NCI-H82 (cell line): ENCODE measurements at regions not wholly inside any gene's neighbourhood (a gene's known extent, or its start where the extent isn't known, plus 50 kb on each side); places are given as distances from the start of the nearest gene placed in this dataset.
A peak's percentile ranks its signal among the peaks of the same experiment; 100 is the strongest.
"Not testable (repeated sequence)": the region's sequence is repeated elsewhere in the genome, so short reads cannot be mapped to it uniquely, and the experiment has no call there.

Experiments
- DNase-seq: peaks from one replicate; lab custom pipeline; 2025; lab: John Stamatoyannopoulos, UW

DNA sequence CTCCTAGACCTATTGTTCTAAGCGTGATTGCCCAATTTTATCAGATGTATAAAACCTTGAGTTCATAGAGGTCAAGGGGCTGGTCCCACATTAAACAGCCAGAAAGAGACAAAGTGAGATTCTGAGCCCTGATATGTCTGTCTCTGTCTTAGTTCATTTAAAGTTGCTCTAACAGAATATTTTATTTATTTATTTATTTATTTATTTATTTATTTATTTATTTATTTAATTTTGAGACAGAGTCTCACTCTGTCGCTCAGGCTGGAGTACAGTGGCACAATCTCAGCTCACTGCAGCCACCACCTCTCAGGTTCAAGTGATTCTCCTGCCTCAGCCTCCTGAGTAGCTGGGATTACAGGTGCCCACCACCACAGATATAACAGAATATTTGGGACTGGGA, 1999.6 kb upstream of the WWC1 start:
- DNase-seq: not testable (repeated sequence)

DNA sequence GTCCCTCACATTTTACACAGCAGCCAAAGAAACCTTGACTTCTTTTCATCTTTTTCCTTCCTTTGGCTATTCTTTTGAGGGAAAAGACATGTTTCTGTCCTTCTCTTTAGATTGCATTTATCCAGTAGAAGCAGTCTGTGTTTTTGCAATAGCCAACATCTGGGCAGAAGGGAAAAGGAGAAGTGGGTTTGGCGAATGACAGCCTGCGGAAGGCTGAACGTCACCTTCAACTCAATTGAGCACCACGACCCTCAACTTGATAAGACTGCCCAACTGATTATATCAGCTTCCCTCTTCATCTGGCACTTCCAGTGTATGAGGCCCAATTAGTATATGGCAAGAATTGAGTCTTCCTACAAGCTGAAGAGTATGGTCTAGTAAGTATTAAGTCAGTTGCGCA, 1997.6 kb upstream of the WWC1 start:
- DNase-seq: no peak

DNA sequence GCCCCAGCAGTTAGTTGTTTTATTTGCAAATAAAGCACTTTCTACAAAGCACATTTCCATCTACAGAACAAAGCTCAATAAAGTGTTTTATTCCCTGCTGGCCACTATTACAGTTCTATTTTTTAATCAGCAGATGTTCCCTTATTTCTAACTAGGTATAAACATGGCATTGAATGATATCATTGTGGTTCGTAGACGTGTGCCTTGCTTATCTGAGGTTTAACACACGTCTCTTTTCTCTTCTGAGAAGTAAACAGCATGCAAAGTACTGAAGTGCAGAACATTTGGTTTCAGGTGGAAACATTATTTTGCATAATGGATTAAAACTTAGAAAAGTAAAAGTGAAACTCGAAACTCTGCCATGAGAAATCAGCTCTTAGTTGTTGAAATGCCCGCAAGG, 1989.3 kb upstream of the WWC1 start:
- no peak for DNase-seq

DNA sequence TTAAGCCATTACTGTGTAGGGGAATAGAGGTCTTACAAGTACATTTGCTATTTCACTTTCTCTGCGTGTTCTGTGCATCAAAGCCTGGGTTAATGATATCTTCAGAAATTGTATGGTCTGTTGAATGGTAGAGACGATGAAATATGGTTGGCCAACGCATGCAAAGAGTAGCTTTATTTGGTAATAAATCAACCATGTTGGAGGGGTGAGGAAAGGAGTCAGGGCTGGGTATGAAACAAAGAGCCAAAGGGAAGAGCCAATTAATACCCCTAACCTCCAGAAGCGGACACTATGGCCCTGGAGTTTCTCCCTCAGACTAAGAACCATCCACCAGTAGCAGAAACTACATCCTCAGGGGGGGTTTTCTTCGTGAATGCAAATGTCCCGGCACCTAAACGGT, 1974.0 kb upstream of the WWC1 start:
- no peak for DNase-seq

DNA sequence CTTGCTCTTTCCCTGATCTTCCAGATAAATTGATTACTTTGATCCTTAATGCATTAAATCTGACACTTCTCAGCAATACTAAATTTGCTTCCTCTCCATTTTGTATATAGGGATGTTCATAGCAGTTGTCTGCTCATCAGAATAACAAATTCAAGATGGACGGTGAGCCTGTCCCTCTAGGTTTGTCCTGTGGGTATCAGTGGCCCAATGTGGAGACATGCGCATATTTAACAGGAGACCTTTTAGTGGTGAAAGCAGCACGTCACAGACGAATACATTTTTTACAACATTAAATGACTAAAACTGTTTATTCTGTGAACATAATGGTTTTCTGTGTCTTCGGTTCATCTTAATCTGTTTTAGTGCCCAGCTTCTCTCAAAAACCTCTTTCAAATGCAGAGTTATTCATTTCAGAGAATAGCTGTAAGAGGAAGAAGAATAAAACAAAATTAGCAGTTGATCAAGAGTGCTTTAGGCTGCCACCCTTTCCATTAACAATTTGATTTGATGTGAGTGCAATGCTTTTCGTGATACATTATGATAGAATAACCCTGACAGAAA, 1970.4 kb upstream of the WWC1 start:
- DNase-seq: no peak

DNA sequence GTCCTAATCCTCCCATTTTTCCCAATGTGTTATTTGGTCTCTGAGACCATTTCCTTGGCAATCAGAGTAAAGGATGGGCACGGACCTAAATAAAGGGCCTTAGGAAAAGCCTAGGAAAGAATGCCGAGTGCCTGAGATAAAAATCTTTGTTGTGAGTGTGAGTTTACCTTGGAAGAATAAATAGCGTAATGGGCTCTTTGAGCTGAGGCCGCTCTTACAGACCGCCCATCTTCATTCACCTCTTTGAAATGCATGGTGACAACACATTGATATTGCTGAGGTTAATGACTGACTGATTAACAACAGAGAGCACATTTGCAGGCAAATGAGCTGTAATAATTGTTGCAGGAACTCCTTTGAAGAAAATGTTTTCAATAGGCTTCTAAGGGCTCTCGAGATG, 1967.1 kb upstream of the WWC1 start:
- DNase-seq: no peak

DNA sequence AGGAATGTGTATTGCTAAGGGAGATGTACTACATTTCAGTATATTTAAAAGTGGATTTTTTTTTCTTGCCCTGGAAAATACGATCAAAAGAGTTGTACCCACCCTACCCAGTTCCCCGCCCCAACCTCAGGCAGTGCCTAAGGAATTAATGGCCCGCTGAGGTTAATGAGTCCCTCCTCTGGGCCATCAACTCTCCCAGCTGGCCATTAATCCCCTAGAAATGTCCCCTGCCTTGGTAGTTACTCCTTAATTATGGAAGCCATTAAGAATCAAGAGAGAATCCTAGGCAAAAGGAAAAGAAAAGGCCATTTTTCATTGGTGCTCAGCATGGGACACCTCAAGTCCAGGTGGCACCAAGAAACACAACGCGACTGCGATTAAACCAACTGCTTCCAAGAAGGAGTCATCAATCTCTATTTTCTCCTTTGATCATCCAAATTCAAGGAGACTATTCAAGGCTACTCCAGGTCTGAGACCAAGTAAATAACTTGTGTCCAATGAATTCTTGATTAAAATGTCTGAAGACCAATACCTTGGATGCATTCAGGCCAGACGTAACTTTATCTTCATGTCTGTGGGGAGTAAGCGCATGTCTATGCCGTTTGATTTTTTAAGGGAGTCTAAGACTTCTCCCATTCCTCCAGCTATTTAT, 1962.2 kb upstream of the WWC1 start:
- no peak for DNase-seq

DNA sequence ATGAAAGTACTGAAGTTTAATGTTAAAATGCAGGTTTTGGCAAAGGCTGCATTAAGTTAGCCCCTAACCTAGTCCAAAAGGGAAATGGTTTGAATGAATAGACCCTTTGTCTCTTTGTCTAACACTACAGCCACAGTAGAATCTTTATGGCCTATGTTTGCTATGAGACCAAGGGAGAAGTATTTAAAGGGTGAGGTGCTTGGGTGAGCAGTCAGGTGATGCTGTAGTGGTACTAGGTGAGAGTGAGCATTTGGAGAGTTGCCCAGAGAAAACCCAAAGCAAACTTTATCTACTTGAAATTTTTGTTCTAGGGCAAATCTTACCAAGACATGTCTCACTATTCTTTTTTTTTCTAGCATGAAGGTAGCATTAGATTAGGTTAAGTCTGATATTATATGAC, 1961.4 kb upstream of the WWC1 start:
- DNase-seq: no peak

DNA sequence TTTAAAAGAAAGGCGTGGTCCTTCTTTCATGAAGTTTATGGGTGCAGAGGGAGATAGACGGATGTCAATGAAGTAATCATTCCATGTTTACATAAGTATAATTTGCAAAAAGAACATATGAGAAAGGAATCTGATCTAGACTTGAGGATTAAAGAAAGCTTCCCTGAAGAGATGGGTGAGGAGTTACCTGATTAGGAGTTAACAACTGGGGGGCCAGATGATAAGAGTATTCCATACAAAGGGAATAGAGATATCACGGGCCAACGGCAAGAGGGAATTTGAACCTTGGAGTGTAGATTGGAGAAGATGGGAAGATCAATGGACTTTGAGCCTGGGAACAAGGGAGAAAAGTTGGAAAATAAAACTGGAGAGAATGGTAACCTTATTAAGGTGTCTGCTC, 1959.9 kb upstream of the WWC1 start:
- DNase-seq: no peak

DNA sequence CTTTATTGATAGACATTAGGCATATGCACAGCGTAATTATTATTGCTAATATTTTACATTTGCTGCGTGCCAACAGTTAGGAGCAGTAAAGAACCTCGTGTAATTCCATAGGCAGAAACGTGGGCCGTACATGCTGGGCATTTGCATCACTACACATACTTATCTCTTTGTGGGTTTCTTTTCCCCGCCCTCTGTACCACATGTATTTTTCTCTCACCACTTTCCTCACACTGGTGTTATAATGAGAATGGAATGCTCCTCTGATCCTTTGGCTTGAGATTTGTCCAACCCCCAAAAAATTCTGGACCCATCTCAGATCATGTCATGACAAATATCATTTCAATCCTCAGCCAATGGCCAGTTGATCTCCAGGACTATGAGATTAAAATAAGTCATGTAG, 1952.6 kb upstream of the WWC1 start:
- DNase-seq: no peak

DNA sequence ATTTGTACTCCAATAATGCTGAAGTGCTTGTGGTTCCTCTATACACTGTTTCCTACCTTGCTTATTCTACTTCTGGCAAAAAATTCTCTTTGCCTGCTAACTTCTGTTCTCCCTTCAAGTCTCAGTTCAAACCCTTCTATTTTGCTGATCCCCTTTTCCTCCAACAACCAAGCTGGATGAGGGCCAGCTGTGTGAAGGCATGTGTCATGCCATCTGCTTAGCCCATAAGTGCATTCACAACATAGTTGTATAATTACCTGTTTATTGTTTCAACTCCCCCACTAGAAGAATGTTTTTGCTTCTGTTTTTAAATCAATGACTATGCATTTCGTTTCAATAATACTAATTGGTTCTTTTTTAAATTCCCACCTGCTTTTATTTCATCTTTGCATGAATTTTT, 1951.4 kb upstream of the WWC1 start:
- peak; percentile 51 for DNase-seq

DNA sequence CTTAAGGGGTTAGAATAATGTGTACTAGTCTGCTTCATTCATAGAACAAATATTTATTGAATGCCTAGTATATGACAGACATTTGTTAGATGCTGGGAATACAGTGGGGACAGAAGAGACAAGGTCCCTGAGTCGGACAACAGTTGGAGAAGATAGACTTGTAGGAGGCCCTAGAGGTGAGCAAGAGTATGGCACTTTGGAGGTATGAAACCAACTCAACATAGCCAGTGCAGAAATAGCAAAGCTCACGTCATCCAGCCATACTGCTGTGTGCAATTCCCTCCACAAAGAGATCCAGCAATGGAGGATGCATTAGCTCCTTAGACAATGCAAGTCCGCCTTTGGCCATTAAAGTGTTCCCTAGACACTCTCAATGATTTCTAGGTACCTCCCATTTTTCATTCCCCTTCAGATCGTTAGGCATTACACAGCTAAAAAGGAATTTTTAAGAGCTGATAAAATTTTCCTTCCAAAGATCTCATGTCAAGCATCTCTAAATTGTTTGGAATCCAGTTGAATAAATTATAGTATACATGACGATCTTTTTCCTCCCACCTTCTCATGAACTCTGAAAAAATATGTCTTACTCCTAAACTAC, 1949.6 kb upstream of the WWC1 start:
- peak; percentile 21 for DNase-seq

DNA sequence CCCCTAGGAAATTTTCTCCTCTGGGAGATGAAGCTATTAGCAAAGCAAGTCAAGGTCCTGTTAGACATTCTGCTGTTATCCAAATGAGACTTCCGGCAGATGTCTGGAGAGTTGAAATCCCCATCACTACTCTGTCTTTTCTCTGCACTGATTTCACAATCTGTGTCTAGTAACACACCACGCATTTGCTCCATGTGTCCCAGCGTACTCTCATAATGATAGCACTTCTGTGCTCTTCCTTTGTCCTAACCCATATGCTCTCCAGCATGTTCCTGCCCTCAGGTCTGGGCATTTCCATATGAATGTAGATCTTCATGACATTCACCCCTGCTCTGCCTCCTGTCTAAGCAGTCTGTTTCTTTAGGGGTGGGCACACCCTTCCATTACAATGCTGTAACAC, 1949.0 kb upstream of the WWC1 start:
- DNase-seq: no peak

DNA sequence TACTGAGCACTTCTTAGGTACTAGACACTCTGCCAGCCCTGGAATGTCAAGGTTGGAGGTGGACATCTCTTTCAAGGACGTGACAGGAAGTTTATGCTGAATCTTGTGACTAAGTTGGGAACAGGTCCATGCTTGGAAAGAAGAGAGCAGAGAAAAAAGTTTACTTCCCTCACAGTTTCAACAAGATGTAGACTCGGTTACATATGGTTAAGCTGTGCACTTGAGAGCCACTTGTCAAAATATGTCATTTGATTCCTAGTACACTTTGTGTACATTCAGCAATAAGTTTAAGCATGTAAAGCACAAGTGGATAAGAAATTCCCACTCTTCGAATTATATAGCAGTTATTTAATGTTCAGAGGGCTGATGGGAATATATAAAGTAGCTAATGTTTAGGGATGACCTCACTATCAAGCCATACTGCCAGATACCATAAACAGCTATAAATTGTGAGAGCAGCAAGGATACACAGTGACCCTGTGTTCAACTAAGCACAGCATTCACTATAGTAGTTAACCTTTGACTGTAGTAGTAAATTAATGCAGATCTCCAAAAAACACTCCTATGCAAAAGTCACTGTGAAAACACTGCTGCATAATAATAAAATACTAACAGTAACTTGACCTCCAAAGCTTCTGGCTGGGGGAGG, 1944.6 kb upstream of the WWC1 start:
- DNase-seq: no peak

DNA sequence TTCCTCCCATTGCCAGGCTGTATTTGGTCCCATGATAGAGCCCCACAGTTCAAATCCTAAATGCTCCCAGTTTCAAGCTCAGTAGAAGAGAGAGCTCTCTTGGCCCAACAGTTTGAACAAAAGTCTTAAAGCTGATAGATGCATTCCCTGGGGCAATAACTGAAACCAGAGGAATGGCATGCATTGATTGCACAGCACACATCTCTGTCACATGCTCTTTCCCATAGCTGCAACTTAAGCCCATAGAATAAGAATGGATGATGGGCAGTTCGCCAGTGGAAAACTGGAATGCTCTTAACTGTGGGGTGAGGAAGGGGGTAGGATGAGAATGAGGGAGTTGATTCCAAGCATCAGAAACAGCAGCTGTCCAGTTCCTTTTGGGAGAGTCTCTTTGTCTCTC, 1942.4 kb upstream of the WWC1 start:
- no peak for DNase-seq

DNA sequence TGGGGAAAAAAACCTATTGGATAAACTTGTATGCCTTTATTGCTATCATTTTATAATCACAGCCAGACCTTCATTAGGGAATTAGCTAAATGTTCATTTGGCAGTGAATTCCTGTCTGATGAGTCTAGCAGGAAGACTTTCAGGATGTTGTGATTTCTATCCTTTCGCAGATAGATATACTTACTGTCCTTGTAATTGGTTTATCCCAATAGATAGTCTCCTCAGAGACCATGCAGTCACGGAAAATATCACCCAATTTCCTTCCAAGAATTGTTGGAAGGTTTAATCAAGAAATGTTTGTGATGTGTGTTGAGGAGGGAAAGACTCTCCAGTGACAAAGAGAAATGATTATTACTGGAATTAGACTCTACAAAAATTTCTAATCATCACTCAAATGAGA, 1937.9 kb upstream of the WWC1 start:
- DNase-seq: no peak

DNA sequence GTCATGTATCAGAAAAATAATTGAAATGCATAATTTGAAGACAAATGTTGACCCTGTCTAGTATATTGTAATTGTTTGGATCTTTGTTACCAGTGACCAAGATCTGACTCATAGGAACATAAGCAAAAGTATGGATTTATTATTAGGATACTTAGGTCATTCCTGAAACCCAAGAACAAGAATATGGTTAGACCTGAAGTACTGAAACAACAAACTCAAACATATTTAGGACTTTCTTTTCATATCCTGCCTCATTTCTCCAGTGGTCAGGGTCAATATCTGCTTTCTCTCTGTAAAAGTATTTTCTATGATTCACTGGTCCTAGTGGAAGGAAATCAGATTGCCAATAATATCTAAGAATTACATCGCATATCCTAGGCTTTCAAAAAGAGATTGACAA, 1937.1 kb upstream of the WWC1 start:
- DNase-seq: no peak

DNA sequence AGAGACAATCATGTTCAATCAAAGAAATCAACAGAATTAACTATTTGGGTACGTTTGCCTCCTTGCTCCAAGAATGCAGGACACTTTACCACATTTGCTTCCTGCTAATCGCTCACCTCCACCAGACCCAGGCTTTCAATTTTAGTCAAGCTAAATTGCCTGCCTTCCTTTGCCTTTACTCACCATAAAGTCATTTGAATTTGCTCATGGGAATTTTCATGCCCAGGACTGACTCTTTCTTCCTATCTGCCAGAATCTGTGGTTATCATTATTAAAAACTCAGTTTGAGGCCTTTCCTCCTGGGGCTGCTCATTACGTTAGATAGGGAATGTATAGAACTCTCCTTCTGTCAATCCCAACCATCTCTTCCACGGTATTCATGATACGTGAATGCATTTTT, 1935.3 kb upstream of the WWC1 start:
- no peak for DNase-seq

DNA sequence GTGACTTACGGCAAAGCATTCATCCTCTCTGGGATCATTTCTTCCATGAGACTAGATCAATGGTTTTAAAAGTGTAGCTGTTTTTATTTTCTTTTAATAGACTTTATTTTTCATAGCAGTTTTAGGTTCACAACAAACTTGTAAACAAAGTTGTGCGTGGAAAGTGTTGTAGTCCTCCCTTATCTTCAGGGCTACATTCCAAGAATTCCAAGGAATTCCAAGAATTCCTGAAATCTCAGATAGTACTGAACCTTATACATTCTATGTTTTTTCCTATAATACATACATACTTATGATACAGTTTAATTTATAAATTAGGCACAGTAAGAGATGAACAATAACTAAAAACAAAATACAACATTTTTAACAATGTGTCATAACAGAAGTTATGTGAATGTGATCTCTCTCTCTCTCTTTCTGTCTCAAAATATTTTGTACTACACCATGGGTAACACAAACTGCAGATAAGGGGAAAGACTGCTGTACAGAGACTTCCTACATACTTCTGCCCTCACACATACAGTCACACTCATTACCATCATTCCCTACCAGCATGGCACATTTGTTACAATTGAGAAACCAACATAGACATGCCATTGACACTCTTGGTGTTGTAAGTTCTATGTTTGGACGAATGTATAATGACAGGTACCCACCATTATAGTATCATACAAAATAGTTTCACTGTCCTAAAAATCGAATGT, 1933.2 kb upstream of the WWC1 start:
- DNase-seq: no peak

DNA sequence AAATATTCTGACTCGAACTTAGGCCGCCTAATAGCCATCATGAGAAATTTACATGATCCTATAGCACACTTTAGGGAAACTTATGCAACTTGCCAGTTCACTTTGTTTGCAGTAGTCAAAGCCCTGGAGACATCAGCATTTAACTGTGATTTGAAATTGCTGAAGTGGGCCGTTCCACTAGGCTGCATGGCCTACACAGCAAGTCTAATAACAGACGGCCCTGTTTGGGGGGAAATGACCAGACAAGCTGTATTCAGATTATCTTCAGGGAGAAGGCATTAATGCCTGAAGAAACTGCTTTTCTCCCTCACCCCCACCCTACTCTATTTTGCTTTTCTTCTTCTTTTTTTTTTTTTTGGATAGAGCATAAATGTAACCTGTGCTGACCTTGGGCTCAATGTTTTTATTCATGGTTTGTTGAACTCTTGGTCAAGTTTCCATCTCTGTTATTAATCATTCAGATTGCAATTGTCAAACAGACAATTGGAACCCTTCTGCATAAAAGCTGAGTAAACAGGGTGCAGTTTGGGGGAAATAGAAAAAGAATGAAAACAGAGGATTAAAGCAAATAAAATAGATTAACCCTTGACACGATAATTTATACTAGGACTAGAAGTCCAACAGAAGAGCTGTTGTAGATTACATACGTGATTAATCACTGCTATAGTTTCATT, 1928.2 kb upstream of the WWC1 start:
- no peak for DNase-seq

DNA sequence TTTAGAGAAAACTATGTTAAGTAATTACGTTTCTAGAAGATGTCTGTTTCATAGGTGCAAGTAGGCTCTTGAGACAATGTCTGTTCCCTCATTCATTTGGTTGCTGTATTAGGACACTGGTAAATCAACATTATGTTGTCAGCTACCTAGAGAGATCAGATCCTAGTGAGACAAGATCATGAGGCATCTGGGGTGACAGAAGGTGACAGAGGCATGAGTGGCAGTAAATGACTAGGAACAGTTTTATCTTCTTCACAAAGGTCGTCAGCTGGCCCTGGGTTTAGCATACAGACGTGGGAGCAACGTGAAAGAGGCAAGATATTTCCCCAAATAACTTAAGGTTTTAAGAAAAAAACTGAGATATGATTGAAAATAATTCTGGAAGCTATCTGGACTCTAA, 1926.3 kb upstream of the WWC1 start:
- DNase-seq: peak; percentile 92

DNA sequence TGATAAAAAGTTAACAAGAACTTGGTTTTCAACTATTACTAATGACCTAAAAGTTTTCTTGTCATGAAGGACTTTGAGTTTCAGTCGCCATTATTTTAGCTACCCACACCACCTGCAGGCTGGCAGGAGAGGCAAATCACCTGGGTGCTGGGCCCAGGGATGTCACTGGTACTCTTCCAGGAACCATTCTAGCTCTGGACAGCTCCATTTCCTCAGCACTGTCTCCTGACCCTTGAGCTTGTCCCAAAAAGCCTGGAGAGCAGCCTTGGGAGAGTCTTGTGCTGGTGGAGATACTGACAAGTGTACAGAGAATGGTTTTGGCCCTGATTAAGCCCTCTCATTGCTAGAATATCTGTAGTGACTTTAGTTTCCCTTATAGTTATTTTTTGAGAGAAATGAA, 1924.1 kb upstream of the WWC1 start:
- DNase-seq: no peak
